ENCODE measurements at regions not wholly inside any gene's neighbourhood (a gene's known extent, or its start where the extent isn't known, plus 50 kb on each side); places are given as distances from the start of the nearest gene placed in this dataset.

- TF ChIP-seq, protein P1, sequence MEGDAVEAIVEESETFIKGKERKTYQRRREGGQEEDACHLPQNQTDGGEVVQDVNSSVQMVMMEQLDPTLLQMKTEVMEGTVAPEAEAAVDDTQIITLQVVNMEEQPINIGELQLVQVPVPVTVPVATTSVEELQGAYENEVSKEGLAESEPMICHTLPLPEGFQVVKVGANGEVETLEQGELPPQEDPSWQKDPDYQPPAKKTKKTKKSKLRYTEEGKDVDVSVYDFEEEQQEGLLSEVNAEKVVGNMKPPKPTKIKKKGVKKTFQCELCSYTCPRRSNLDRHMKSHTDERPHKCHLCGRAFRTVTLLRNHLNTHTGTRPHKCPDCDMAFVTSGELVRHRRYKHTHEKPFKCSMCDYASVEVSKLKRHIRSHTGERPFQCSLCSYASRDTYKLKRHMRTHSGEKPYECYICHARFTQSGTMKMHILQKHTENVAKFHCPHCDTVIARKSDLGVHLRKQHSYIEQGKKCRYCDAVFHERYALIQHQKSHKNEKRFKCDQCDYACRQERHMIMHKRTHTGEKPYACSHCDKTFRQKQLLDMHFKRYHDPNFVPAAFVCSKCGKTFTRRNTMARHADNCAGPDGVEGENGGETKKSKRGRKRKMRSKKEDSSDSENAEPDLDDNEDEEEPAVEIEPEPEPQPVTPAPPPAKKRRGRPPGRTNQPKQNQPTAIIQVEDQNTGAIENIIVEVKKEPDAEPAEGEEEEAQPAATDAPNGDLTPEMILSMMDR (IDR thresholded peaks at IDR 0.05), result no peak
- no peak for TF ChIP-seq ZFX (IDR thresholded peaks at IDR 0.05; ENCODE audit: borderline replicate concordance)
Measured at GRCh38 chr22:33160525-33160924, 102.3 kb upstream of the SYN3 start.
